HL-60 (cell line): ENCODE measurements at regions not wholly inside any gene's neighbourhood (a gene's known extent, or its start where the extent isn't known, plus 50 kb on each side); places are given as distances from the start of the nearest gene placed in this dataset.

ENCODE experiments used
- DNase-seq, 2 experiments: peaks; one replicate each; pipeline ENCODE4 v3.0.0-alpha.2; 2010 to 2020; ENCODE audit warnings: low read depth in 1 of 2, low spot score in 1 of 2
- H3K27ac ChIP-seq: fragments of 250-450 bp; sonication (Bioruptor Pico); replicated peaks from 2 replicates; pipeline ENCODE4 v1.5.1; 2020; ENCODE audit warnings: mild to moderate bottlenecking, moderate library complexity
- H3K27me3 ChIP-seq: fragments of 250-450 bp; sonication (Bioruptor Pico); 2 replicates; pipeline ENCODE4 v1.5.1; 2021; ENCODE audit warnings: mild to moderate bottlenecking, moderate library complexity; ENCODE audit not compliant: insufficient read depth, poor library complexity, severe bottlenecking
- H3K4me3 ChIP-seq: replicated peaks from 2 replicates; pipeline ENCODE4 v1.5.1; 2011; ENCODE audit warnings: mild to moderate bottlenecking, control low read depth, low read length; ENCODE audit not compliant: insufficient read depth
- GABPA ChIP-seq: IDR thresholded peaks from 2 replicates; pipeline ENCODE4 v1.6.1; 2012; ENCODE audit warnings: low read depth
- POLR2AphosphoS5 ChIP-seq: IDR thresholded peaks from 2 replicates; pipeline ENCODE4 v1.6.1; 2012; ENCODE audit warnings: low read depth
- REST ChIP-seq: IDR thresholded peaks from 2 replicates; pipeline ENCODE4 v1.6.1; 2012; ENCODE audit warnings: low read depth; ENCODE audit not compliant: insufficient replicate concordance
- SPI1 ChIP-seq: IDR thresholded peaks from 2 replicates; pipeline ENCODE4 v1.6.1; 2012; ENCODE audit warnings: low read depth, mild to moderate bottlenecking, borderline replicate concordance
- TF ChIP-seq, protein P1 (sequence below): IDR thresholded peaks from one replicate; pipeline ENCODE4 v1.5.1; 2011; ENCODE audit warnings: low read length, control low read depth, inconsistent platforms; ENCODE audit not compliant: insufficient read depth

- TF ChIP-seq GABPA (no peak), POLR2AphosphoS5 (no peak), REST (no peak), SPI1 (no peak)
- TF ChIP-seq, protein P1, sequence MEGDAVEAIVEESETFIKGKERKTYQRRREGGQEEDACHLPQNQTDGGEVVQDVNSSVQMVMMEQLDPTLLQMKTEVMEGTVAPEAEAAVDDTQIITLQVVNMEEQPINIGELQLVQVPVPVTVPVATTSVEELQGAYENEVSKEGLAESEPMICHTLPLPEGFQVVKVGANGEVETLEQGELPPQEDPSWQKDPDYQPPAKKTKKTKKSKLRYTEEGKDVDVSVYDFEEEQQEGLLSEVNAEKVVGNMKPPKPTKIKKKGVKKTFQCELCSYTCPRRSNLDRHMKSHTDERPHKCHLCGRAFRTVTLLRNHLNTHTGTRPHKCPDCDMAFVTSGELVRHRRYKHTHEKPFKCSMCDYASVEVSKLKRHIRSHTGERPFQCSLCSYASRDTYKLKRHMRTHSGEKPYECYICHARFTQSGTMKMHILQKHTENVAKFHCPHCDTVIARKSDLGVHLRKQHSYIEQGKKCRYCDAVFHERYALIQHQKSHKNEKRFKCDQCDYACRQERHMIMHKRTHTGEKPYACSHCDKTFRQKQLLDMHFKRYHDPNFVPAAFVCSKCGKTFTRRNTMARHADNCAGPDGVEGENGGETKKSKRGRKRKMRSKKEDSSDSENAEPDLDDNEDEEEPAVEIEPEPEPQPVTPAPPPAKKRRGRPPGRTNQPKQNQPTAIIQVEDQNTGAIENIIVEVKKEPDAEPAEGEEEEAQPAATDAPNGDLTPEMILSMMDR: no peak
- H3K27ac ChIP-seq: no peak overlapping the region
- no peak for DNase-seq
- no peak overlapping the region for H3K4me3 ChIP-seq
- no peaks in the 10 kb centered on the region for H3K27me3 ChIP-seq
These were observed 377.3 kb upstream of the ZMIZ1 start for GRCh38 chr10:78691301-78692030.

GRCh38 chr10:78692071-78692470 lies 376.7 kb upstream of the ZMIZ1 start:
- Histone ChIP-seq H3K27ac (no peak overlapping the region), H3K27me3 (no peaks in the 10 kb centered on the region), H3K4me3 (no peak overlapping the region)
- DNase-seq: no peak
- no peak for TF ChIP-seq GABPA
- TF ChIP-seq POLR2AphosphoS5: no peak
- no peak for TF ChIP-seq REST
- TF ChIP-seq SPI1: no peak
- TF ChIP-seq, protein P1: no peak

DNA sequence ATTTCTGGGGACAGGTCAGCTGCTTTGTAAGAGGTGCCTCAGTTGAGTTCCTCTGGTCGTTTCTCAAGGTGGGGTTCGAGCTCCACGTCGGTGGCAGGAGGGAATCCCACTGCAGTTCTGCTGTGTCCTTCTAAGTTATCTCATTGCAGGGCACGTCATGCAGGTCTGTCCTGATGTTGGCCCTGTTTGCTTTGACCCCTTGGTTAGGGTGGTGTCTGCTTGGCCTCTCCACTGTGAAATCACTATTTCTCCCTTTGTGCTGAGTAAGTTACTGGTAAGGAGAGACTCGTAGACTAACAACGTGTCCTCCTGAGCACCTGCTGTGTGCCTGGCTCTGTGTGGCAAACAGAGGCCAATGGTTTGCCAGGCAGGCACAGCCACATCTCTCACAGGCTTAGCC lies 372.9 kb upstream of the ZMIZ1 start:
- DNase-seq: no peak
- Histone ChIP-seq H3K4me3 (no peak overlapping the region), H3K27ac (no peak overlapping the region), H3K27me3 (no peaks in the 10 kb centered on the region)
- TF ChIP-seq SPI1 (no peak), POLR2AphosphoS5 (no peak), GABPA (no peak), REST (no peak)
- TF ChIP-seq, protein P1: no peak
